ENCODE measurements at regions not wholly inside any gene's neighbourhood (a gene's known extent, or its start where the extent isn't known, plus 50 kb on each side); places are given as distances from the start of the nearest gene placed in this dataset.

- 0 to 1% methylated on average over 33 to 35 of the region's 35 CpGs for WGBS, 2 donors
- DNase-seq: peak; percentile 30 to 53
- Histone ChIP-seq H3K4me3 (replicated peaks in 1 of 3) (peak overlapping the region; percentile 55 to 83 (median 71)), H3K27me3 (no peaks in the 10 kb centered on the region), H3K27ac (peak overlapping the region in 1 of 3 donors; percentile 69), H3K4me1 (no peaks in the 10 kb centered on the region), H3K36me3 (no peaks in the 10 kb centered on the region), H3K9me3 (no peaks in the 10 kb centered on the region)
- intact Hi-C loops (cut with DNase I): no loop called here
- TF ChIP-seq CTCF (IDR thresholded peaks at IDR 0.05) (peak in 1 of 6 experiments; percentile 1), POLR2A (IDR thresholded peaks at IDR 0.05) (no peak)
Measured at GRCh38 chr18:34977838-34978532, 63.2 kb upstream of the MAPRE2 start.

- peak overlapping the region; percentile 69 to 76 (median 69) for H3K27ac ChIP-seq
- H3K9me3 ChIP-seq: no peaks in the 10 kb centered on the region
- H3K36me3 ChIP-seq: no peaks in the 10 kb centered on the region
- H3K27me3 ChIP-seq: no peaks in the 10 kb centered on the region
- H3K4me1 ChIP-seq: no peaks in the 10 kb centered on the region
- 1 to 4% methylated on average over 5 of the region's 5 CpGs for WGBS, 2 donors
- DNase-seq: no peak
- intact Hi-C loops (cut with DNase I): no loop called here
- TF ChIP-seq POLR2A (IDR thresholded peaks at IDR 0.05): no peak
- TF ChIP-seq CTCF (IDR thresholded peaks at IDR 0.05): no peak
- peak overlapping the region in 2 of 3 donors; percentile 55 to 83 for H3K4me3 ChIP-seq (replicated peaks in 1 of 3)
Measured at GRCh38 chr18:34978533-34978893, 62.7 kb upstream of the MAPRE2 start.

GRCh38 chr18:34978953-34979608 lies 62.1 kb upstream of the MAPRE2 start:
- H3K4me1 ChIP-seq: no peaks in the 10 kb centered on the region
- TF ChIP-seq CTCF (IDR thresholded peaks at IDR 0.05) (no peak), POLR2A (IDR thresholded peaks at IDR 0.05) (peak in 1 of 2 donors; percentile 44)
- no peaks in the 10 kb centered on the region for H3K36me3 ChIP-seq
- H3K27me3 ChIP-seq: no peaks in the 10 kb centered on the region
- H3K4me3 ChIP-seq (replicated peaks in 1 of 3): peak overlapping the region in 2 of 3 donors; percentile 55 to 83
- WGBS, 2 donors: 0% methylated on average over 9 of the region's 9 CpGs
- intact Hi-C loops (cut with DNase I): no loop called here
- H3K27ac ChIP-seq: peak overlapping the region; percentile 69 to 76 (median 69)
- DNase-seq: peak; percentile 63 to 71
- H3K9me3 ChIP-seq: no peaks in the 10 kb centered on the region

- Histone ChIP-seq H3K4me1 (no peaks in the 10 kb centered on the region), H3K4me3 (replicated peaks in 1 of 3) (no peak overlapping the region), H3K36me3 (no peaks in the 10 kb centered on the region), H3K27me3 (no peaks in the 10 kb centered on the region), H3K27ac (no peak overlapping the region), H3K9me3 (no peaks in the 10 kb centered on the region)
- no peak for DNase-seq
- intact Hi-C loops (cut with DNase I): no loop called here
- TF ChIP-seq POLR2A (IDR thresholded peaks at IDR 0.05) (no peak), CTCF (IDR thresholded peaks at IDR 0.05) (no peak)
- 85% methylated on average over 2 of the region's 2 CpGs for WGBS, 2 donors
Measured at GRCh38 chr18:34981487-34981886, 59.7 kb upstream of the MAPRE2 start.

- no peak for DNase-seq
- no peaks in the 10 kb centered on the region for H3K9me3 ChIP-seq
- no peak overlapping the region for H3K4me3 ChIP-seq (replicated peaks in 1 of 3)
- H3K4me1 ChIP-seq: no peaks in the 10 kb centered on the region
- intact Hi-C loops (cut with DNase I): no loop called here
- H3K36me3 ChIP-seq: no peaks in the 10 kb centered on the region
- WGBS, 2 donors: 90 to 97% methylated on average over 2 of the region's 2 CpGs
- H3K27me3 ChIP-seq: no peaks in the 10 kb centered on the region
- TF ChIP-seq CTCF (IDR thresholded peaks at IDR 0.05) (no peak), POLR2A (IDR thresholded peaks at IDR 0.05) (no peak)
- H3K27ac ChIP-seq: no peak overlapping the region
Measured at GRCh38 chr18:34985963-34986362, 55.2 kb upstream of the MAPRE2 start.

Data from thyroid gland (tissue), 4 donors.